DMS 273 treated with DMSO at 0.1 percent for 48 hours (cell line): ENCODE measurements at regions not wholly inside any gene's neighbourhood (a gene's known extent, or its start where the extent isn't known, plus 50 kb on each side); places are given as distances from the start of the nearest gene placed in this dataset.

Source experiments
- DNase-seq: peaks from one replicate; lab custom pipeline; 2025; lab: John Stamatoyannopoulos, UW

DNA sequence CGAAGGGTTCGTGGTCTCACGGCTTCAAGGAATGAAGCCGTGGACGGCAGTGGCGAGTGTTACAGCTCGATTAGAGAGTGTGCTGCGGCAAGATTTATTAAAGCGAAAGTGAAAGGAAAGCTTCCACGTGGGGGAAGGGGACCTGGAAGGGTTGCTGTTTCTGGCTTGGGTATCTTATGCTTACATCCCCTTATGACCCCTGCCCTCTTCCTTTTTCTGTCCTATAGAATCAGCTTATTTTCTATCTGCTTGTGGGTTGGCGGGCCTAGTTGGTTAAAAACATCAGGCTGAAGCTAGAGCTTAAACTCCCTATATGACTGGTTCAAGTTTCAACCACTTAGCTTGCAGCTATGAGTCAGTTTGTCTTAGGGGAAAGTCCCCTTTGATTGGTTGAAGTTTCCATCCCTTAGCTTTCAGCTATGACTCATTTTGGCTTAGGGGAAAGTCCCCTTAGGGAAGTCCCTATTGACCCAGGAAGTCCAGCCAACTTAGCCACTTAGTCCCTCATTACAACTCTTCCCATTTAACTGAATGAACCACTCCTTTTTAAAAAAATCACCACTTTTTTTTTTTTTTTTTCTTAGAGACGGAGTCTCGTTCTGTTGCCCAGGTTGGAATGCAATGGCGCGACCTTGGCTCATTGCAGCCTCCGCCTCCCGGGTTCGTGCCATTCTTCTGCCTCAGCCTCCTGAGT is 1494.7 kb upstream of the TMEM132C start:
- no peak for DNase-seq

DNA sequence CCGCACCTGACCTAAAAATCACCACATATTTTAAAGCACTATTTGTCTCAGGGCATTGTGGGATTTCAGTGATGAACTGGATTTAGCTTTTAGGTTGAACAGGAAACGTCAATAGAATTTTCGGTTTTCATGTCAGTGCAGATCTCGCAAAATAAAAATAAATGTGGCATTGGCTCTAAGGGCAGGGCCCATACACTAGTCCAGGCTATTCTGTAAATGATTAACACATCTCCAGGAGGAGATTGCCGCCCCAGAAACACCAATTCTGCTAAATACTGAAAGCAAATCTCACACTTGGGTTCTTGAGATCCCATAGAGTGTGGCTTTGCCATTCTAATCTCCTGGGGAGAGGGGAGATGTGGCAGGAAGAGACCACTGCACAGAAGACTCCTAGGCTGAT is 1494.0 kb upstream of the TMEM132C start:
- DNase-seq, result no peak

DNA sequence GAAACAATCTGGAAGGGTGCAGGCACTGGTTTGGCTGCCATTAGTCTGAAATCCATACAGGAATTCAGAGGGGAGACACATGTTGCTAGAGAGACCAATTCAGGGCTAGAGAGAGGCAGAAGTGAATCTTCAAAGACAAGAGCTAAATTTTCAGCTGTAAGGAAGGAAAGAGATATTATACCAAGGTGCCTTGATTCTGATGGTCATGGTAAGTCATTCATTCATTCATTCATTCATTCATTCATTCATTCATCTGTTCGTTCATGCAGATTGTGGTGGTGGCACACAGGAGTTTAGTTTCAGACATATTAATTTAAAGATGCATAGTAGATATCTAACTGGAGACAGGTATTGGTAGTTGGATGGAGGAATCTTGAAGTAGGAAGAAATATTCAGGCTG is 1493.5 kb upstream of the TMEM132C start:
- no peak for DNase-seq

DNA sequence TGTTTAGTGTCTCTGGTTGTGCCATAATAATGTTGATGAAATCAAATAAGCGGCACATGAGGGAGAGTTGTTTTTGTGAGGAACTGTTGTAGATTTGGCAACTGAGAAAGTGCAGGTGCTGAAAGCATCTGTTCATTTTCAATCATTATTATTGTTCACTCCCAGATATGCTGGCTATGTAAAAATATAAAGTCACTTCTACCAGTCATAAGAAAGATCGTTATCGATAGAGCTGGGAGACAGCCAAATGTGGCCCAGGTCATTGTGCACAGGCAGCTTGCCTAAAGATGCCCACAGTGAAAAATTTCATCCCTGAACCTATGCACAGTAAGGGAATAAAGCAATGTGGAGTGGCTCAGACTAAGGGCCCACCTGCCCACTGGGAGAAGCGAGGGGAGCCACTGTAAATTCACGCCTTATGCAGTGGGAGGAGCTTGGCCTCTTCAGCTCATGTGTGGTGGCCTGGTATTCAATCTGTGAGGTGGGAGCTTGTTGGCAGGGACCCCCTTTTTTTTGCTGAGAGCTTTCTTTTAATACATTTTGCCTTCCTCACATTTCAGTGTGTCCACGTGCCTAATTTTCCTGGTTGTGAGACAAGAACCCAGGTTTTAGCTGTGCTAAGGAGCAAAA is 1490.8 kb upstream of the TMEM132C start:
- DNase-seq, result no peak

DNA sequence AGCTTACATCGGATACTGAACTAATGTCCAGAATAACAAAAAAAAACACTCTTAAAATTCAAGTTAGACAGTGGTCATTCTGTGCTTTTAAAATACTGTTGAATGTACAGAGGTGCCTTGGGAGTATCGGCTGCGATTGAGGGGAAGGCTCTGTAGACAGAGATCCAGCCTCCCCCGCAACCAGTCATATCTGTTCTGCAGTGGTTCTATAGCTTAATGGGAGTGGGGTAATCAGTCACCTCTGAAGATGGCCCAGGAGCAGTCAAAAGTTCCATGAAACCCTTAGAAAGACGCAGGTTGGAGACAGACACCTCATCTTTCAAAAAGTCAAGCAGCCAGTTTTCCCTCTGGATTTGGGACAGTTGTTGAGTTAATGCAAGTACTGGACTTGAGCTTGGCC is 1486.6 kb upstream of the TMEM132C start:
- no peak for DNase-seq

DNA sequence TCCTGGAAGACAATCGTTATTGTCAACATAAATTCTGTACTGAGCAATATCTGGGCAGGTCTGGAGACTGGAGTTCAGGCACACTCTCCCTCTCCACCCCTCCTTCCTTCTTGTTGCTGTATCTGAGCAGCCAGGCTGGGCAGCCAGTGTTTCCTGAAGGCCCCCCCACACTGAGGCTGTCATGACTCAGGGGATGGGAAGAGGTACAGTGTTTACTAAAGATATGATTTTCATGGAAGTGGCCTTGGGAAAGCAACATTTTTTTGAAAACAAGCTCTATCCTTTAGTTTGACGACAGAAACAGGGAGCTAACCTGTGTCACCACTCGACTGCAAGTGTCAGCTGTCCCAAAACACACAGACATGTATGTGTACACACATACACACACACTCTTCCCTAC is 1485.4 kb upstream of the TMEM132C start:
- no peak for DNase-seq

DNA sequence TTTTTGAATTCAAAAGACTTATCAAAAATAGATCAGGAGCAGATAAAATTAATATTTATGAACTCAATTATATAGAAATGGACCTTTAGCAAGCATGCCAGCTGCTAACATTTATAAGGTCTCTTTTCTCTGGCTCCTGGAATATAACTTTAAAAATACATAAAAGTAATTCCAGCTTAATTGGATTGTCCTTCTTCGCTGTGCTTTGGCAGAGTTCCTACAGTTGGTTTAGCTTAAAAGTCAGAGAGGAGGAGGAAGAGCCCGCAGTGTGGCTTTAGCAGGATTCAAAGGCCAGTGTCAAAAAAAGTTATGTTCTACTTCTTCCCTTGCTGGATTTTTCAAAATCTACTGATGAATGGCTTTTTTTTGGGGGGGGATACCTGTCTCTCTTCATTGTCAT is 1484.9 kb upstream of the TMEM132C start:
- DNase-seq, result no peak

DNA sequence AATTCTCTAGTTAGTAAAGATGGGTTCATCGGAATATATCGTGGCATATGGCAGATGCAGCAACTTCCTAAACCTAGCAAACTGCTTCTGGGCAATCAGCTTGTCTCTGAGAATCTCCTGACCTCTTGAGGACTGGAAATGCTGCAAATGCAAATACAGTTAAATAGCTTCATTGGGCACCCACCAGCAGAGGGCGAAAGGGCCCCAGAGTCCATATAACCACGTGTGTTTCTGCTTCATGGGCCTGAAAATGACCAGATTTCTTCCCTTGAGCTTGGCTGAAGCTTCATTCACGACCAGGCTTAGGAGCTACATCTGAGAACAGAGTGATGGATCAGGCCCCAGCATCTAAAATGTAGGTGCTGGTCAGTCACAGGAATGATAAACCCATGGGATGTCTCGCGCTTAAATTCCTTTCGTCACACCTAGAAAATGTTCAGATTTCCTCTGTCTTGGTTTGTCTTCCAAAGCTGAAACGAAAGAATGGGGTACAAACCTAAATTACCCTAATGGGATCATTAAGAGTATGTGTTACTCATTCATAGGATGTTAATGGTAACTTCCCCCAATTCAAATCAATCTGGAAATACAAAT is 1482.5 kb upstream of the TMEM132C start:
- DNase-seq, result no peak

DNA sequence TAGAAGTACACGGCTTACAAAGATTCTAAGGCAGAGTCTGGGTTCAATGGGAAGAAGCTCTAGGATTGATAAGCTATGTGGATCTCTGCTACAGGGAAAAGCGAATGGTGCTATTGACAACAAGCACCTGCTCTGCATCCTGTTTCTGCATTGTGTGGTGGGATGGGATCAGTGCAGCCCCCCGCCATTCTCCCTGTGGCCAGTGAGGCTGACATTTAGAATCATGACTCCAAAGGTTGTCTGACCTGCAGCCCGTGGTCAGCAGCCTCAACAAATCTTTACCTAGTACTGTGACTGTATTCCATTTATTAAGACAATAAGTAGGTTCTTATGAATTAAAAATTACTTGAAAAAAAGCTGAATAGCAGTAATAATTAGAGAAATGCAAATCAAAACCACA is 1477.0 kb upstream of the TMEM132C start:
- no peak for DNase-seq

DNA sequence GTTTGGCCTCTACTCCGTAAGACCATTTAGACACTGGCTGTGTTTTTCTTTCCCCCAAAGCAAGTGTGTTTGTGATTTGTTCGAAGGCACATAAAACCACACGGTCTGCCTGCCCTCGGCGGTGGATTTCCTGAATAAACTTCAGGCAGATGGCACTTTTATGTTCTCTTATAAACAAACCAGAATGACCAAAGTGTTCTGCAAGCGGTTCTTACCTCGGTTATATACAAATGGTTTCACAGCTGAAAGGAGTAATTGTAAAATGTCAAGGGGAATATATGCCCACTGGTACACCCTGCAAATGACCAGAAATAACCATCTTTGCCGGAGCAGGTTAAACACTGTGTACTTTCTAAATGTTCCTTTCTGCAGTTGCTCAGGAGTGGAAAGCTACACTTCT is 1475.8 kb upstream of the TMEM132C start:
- no peak for DNase-seq

DNA sequence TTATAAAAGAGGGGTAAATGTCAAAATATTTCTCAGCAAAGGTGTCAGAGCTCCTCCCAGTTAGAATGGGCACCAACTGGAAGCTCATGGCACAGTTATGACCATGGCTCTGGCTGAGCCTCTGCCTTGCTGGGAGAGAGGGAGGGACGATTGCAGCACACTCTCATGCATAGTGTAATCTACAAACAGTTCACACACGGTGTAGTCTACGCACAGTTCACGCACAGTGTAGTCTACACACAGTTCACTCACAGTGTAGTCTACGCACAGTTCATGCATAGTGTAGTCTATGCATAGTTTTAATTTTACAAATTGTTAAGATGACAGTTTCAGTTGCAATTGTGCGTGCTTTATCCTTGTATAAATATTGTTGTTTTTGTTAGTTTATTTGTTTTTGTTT is 1474.6 kb upstream of the TMEM132C start:
- no peak for DNase-seq

DNA sequence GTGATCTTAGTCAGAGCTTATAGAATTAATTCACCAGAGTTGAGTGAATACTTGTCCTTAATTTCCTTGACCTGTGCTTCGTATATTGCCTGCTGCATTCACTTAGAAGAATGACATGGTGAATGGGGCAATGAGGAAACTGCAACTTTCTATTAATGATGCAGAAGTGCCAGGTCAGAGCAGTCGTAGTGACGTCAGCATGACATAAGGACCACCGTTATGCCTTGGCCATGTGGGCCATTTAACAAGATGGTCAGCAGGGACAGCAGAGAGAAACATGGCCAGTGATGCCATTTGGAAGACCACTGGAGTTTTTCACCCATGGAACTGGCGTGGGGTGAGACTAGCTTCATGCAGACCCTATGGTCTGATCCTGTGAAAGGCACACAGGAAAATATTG is 1469.4 kb upstream of the TMEM132C start:
- DNase-seq, result no peak

DNA sequence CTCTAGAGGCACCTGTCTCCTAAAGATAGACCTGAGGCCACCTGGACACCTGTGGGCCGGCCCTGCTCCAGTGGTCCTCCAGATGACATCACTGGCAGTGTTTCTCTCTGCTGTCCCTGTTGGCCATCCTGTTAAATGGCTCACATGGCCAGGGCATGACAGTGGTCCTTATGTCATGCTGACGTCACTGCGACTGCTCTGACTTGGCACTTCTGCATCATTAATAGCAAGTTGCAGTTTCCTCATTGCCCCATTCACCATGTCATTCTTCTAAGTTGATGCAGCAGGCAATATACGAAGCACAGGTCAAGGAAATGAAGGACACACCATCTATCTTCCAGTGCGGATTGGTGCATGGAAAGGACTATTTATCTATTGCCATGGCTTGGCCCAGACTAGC is 1468.5 kb upstream of the TMEM132C start:
- no peak for DNase-seq

DNA sequence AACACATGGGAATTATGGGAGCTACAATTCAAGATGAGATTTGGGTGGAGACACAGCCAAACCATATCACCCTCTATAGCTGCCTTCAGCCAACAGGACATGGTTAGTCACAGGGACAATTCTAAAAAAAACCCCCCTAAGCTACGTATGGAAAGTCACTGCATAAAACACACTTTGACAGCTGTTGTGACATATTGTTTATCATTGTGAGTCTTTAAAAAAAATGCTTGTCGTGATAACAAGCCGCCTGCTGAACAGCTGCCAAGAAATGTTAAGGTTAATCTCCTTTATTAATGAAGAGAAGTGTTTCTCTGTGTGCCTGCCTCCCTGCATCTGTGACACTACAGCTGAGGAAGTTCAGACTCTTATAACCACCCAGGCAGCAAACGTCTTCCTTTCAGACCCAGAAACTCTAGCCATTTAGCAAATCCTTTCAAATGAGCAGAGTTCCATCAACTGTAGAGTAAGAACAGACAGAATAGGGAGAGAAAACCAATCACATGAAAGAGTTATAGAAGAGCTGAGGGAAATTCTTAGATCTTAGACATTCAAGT is 1459.6 kb upstream of the TMEM132C start:
- DNase-seq, result no peak

DNA sequence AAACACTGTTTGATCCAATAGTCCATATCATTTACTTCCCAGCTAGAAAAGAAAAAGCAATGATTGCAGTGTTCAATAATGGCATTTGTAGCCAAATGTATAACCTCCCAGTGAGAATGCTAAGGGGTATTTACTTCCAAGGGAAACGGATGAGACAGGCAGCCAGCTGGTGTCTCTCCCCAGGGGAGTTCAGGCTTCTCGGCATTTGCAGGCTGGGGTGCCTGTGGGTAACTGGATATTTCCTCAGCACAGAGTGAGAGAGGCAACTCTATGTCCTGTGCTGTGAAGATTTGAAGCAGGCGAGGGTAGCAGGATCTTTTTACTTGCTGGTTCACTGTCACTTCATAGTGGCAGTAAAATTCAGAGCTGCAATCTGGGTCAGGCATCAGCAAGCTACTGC is 1455.6 kb upstream of the TMEM132C start:
- no peak for DNase-seq

DNA sequence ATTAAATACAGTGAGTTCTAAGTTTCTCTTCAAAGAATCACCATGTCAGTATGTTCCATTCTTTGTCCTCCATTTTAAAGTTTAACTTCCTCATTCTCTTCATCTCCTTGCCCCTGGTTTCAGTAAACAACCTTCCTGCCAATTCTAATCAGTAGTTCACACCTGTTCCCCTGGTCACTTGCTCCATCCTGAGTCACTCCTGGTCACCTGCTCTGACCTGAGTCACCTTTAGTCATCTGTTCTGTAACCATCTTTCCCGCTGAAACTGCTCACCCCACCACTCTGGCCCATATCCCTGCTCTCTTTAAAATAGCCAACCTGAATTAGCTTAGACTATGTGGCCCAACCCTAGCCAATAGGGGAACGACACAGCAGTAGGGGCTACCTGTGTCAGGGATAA is 1447.4 kb upstream of the TMEM132C start:
- no peak for DNase-seq

DNA sequence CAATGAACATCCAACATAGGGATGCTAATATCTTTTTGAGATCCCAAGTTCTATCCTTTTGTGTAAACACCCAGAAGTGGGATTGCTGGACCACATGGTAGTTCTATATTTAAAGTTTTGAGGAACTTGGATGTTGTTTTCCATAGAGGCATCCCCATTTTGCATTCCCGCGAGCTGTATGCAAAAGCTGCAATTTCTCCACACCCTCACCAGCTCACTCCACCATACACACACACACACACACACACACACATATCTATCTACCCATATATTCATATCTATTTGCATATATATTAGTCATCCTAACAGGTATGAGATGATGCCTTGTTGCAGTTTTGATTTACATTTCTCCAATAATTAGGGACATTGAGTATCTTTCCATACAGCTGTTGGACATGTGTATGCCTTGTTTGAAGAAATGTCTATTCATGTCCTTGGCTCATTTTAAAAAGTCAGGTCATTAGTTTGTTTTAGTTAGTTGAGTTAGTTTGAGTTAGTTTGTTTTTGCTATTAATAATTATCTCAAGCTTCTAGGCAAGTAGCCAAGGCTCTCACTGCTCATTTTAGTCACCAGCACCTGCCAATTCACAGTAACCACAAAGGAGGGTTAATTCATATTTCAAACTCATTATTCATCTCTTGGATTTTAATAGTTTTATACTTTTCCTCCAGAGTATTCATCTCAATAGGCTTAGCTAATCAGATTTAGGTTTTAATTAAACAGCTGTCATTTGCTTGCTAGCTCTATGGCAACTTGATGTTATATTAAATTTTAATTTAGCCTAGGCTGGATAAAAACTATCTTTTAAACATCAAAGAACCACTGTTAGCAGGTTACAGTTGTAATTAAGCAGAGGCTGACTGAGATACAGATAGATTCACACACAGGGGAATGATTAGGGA is 1435.9 kb upstream of the TMEM132C start:
- DNase-seq, result no peak

DNA sequence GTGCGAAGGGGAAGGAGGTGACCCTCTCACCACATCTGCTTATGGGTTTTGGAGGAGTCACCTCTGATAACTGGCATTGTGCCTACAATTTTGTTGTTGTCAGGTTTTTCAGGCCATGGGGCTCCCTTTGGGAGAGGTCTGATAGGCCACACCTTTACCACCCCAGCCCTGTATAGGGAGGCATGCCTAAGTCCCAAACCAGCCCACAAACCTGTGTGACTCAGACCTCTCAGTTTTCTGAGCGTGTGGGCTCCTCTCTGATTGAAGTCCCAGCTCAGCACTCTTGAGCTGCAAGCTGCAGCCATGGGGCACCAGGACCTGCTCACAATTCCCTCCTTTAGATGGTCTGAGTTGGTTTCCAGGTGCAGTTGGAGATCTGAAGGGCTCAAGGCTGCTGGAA is 1429.3 kb upstream of the TMEM132C start:
- DNase-seq, result no peak

DNA sequence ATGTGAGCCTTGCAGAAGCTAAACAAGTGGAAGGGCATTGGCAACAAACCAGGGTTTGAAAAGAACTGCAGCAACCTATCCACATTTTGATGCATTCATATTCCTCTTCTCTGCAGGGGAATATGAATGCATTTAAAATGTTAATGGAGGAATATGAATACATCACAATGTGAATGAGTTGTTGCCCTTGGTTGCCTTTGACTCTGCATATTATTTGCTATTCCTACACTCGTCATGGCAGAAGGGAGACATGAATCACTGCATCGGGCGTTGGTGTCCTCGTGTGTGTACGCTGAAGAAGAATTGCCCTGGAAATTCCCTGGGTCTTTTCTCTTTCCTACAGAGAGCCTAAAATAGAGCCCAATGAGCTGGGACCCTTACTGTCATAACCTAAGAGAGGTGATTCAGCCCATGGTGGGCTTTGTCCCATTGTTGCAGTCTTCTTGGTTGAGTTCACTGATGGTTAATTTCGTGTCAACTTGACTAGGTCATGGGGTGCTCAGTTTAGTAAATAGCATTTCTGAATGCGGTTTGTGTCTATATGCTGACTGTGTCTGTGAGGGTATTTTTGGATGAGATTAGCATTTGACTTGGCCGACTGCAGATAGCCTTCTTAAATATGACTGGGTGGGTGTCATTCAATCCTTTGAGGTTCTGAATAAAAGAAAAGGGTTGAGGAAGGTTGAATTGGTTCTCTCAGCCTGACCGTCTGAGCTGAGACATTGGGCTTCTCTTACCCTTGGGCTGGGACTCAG is 1422.9 kb upstream of the TMEM132C start:
- DNase-seq, result no peak

DNA sequence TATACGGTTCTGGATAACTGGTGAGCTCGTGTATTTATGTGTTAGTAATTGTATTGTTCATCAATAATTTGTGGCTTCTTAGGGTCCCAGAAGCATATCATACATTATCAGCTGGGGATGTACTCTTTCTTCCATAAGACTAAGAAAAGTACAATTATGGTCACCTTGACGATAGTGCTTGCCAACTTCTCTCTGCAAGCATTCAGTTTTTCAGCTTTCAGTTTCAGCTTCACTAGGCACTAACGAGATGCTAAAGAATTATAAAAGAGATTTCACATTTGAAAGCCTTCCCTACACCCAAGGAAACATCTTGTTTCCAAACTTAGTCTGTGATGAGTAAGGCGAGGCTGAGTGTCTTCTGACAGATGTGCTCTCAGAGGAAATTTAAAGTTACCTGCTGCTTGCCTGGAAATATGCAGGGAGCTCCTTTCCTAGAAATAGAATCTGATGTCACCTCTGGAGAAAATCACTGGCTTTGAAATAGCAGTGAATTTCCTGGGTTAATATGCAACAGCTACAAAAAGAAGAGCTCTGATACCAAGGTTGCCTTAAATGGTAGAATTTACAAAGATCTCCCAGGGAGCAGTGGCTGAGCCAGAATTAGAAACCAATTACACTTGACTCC is 1419.9 kb upstream of the TMEM132C start:
- DNase-seq, result no peak

DNA sequence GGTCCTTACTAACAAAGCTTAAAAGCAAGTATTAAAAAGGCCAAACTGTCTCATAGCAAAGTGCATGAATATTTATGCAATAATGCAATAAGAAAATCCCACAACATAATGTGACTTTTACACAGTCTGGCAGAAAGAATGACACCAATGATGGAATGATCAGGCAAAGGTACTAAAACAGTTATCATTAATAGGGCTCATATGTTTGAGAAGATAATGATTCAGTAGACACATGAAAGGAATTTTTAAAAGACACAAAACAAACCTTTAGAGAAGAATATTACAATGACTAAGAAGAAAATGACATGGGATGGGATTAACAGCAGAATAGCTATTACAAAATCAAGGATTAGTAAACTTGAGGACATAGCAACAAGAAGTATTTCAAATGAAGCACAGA is 1411.2 kb upstream of the TMEM132C start:
- DNase-seq, result no peak
